Pancreas (tissue), 10 donors: ENCODE measurements at regions not wholly inside any gene's neighbourhood (a gene's known extent, or its start where the extent isn't known, plus 50 kb on each side); places are given as distances from the start of the nearest gene placed in this dataset.

Source experiments
- ATAC-seq, 4 donors: fragments of 200-7000 bp; cut with Tn5 transposase; one replicate each; pipeline versions ENCODE4 v1.8.0 to v1.9.1; 2020; ENCODE audit warnings: mild to moderate bottlenecking in 4 of 4, moderate library complexity in 4 of 4
- DNase-seq, 6 donors: peaks; one replicate each; pipeline ENCODE4 v3.0.0-alpha.2; 2020
- FAIRE-seq: peaks from 2 replicates; lab custom pipeline; 2012; peaks lifted over from hg19 to GRCh38; lab: Jason Lieb, UNC
- H3K27ac ChIP-seq, 4 donors: fragments of 200-600 bp; sonication (generic); 1 replicate in 3 of 4; 2 replicates in 1 of 4; pipeline versions ENCODE4 v1.5.0 to v1.8.0; 2020
- H3K27me3 ChIP-seq, 4 donors: fragments of 200-600 bp; one replicate each; pipeline ENCODE4 v1.8.0; 2021
- H3K36me3 ChIP-seq, 3 donors: fragments of 200-600 bp; sonication (generic) in 1 of 3; one replicate each; pipeline versions ENCODE4 v1.5.0 to v1.8.0; 2020 to 2021
- H3K4me1 ChIP-seq, 3 donors: fragments of 200-600 bp; one replicate each; pipeline ENCODE4 v1.8.0; 2021
- H3K4me3 ChIP-seq, 4 donors: fragments of 200-600 bp; sonication (generic) in 2 of 4; one replicate each; pipeline versions ENCODE4 v1.5.0 to v1.8.0; 2020 to 2021
- H3K9me3 ChIP-seq, 4 donors: fragments of 200-600 bp; one replicate each; pipeline ENCODE4 v1.8.0; 2021
- CTCF ChIP-seq, 4 donors: fragments of 200-600 bp; sonication (generic) in 3 of 4; IDR thresholded peaks; one replicate each; pipeline versions ENCODE4 v1.5.0 to v1.8.0; 2021; ENCODE audit warnings: antibody characterized with exemption in 4 of 4
- WGBS, 2 donors: extraction: QIAGEN DNeasy Blood & Tissue Kit; methylation state at CpG; one replicate each; pipeline ENCODE4 v1.1.7; 2013; 5-methylcytosine and 5-hydroxymethylcytosine counted together
- intact Hi-C, 3 donors: fragments of 100-400 bp; cut with DNase I; formaldehyde crosslinking; loops; one replicate each; pipeline versions ENCODE4 v1.11.1 to v1.14.2; 2022
- donor health status: healthy with polysubstance abuse.
- donor health status: DM: no; HTN: no; CAD: no; lungs with moderate emphysema.
- donor health status: DM: no; HTN: no; CAD: no.
- donor health status: control.
- donor health status: control.
- donor health status: Bipolar disorder and iron deficiency.
- donor health status: DM: yes; HTN: yes; CAD: no.
- donor health status: DM: no; HTN: no; CAD: no.
- donor health status: DM: no; HTN: no; CAD: no.
- donor health status: DM: yes; HTN: yes; CAD: no.

GRCh38 chr13:79912403-79912802 lies 428.5 kb downstream of the SPRY2 start:
- no peak for FAIRE-seq
- Histone ChIP-seq H3K4me3 (no peak overlapping the region), H3K36me3 (no peaks in the 10 kb centered on the region), H3K27ac (no peak overlapping the region), H3K27me3 (no peaks in the 10 kb centered on the region), H3K4me1 (no peaks in the 10 kb centered on the region), H3K9me3 (no peaks in the 10 kb centered on the region)
- no peak for TF ChIP-seq CTCF (IDR thresholded peaks at IDR 0.05)
- intact Hi-C loops, result no loop called here
- WGBS, 2 donors, result 84 to 88% methylated on average over 3 of the region's 3 CpGs
- ATAC-seq, result no peak
- DNase-seq, result no peak

- Histone ChIP-seq H3K27me3 (no peaks in the 10 kb centered on the region), H3K36me3 (no peaks in the 10 kb centered on the region), H3K27ac (no peak overlapping the region), H3K4me1 (no peaks in the 10 kb centered on the region), H3K9me3 (no peaks in the 10 kb centered on the region), H3K4me3 (no peak overlapping the region)
- no peak for TF ChIP-seq CTCF (IDR thresholded peaks at IDR 0.05)
- ATAC-seq, result no peak
- intact Hi-C loops, result no loop called here
- 78 to 83% methylated on average over 5 of the region's 5 CpGs for WGBS, 2 donors
- FAIRE-seq, result no peak
- DNase-seq, result no peak
Measured at GRCh38 chr13:79910875-79911540, 429.9 kb downstream of the SPRY2 start.

GRCh38 chr13:79909644-79910043 lies 428.7 kb downstream of the NDFIP2 start:
- Histone ChIP-seq H3K27ac (no peak overlapping the region), H3K4me3 (no peak overlapping the region), H3K4me1 (no peaks in the 10 kb centered on the region), H3K9me3 (no peaks in the 10 kb centered on the region), H3K27me3 (no peaks in the 10 kb centered on the region), H3K36me3 (no peaks in the 10 kb centered on the region)
- TF ChIP-seq CTCF (IDR thresholded peaks at IDR 0.05), result no peak
- FAIRE-seq (no peak), DNase-seq (no peak), ATAC-seq (no peak)
- intact Hi-C loops, result no loop called here
- WGBS, 2 donors, result 87 to 95% methylated on average over 2 of the region's 2 CpGs

GRCh38 chr13:79908381-79908780 lies 427.4 kb downstream of the NDFIP2 start:
- no peak for DNase-seq
- Histone ChIP-seq H3K27ac (no peak overlapping the region), H3K27me3 (no peaks in the 10 kb centered on the region), H3K4me3 (no peak overlapping the region), H3K9me3 (no peaks in the 10 kb centered on the region), H3K4me1 (no peaks in the 10 kb centered on the region), H3K36me3 (no peaks in the 10 kb centered on the region)
- intact Hi-C loops, result no loop called here
- no peak for FAIRE-seq
- 85 to 98% methylated on average over 3 of the region's 3 CpGs for WGBS, 2 donors
- no peak for TF ChIP-seq CTCF (IDR thresholded peaks at IDR 0.05)
- ATAC-seq, result no peak

GRCh38 chr13:79907527-79907926 lies 426.6 kb downstream of the NDFIP2 start:
- no peaks in the 10 kb centered on the region for H3K9me3 ChIP-seq
- DNase-seq, result no peak
- intact Hi-C loops, result no loop called here
- 88 to 90% methylated on average over 1 of the region's 1 CpG for WGBS, 2 donors
- no peak overlapping the region for H3K27ac ChIP-seq
- H3K4me1 ChIP-seq, result no peaks in the 10 kb centered on the region
- no peaks in the 10 kb centered on the region for H3K27me3 ChIP-seq
- ATAC-seq, result no peak
- no peak for TF ChIP-seq CTCF (IDR thresholded peaks at IDR 0.05)
- H3K4me3 ChIP-seq, result no peak overlapping the region
- H3K36me3 ChIP-seq, result no peaks in the 10 kb centered on the region
- no peak for FAIRE-seq
